ENCODE measurements at regions not wholly inside any gene's neighbourhood (a gene's known extent, or its start where the extent isn't known, plus 50 kb on each side); places are given as distances from the start of the nearest gene placed in this dataset.

DNA sequence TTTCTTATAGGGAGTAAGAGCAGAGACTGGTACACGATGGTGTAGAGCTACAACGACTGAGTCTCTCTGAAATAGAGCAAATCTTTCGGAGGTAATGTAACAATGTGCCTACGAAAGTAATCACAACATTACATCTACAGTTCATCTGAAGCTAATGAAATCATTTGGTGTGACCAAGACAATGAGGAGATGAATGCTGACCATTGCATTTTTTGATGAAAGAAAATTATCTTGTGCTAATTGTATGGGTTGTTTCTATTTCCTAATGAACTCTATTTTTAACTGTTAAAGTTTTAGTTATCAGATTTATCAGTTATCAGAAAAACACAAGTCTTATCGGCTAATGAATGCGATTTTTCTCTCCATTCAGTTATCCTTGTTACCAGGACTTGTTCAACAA is 913.4 kb downstream of the SLITRK6 start:
- DNase-seq (ENCODE audit: low read depth in 2 of 2) = no peak

DNA sequence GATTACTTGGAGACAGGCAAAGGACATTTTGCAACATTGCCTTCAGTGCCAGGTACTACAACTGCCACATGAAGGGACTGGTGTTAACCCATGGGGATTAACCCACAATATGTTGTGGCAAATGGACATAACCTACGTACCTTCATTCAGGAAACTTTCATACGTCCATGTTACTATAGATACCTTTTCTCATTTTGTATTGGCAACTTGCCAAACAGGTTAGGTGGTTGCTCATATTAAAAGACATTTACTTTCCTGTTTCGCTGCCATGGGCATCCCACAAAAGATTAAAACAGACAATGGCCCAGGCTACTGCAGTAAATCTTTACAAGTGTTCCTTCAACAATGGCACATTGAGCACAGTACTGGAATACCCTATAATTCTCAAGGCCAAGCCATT is 925.3 kb downstream of the SLITRK6 start:
- no peak for DNase-seq (ENCODE audit: low read depth in 2 of 2)

DNA sequence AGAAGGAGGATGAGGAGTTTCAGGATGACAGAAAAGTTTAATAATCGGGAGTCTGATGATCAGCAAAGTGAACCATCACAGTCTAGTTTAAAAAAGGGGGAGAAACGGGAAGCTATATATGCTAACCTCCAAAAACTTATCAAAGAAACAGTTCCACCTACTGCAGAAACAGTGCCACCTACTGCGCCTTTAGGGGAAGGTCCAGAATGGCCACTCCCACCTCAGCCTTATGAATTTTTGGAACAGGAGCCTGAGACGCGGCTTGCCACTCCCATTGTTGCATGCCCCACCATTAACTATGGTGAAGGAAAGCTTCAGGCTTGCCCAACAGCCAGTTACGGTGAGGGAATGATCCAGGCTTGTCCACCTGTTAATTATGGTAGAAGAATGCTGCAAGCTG is 929.0 kb downstream of the SLITRK6 start:
- no peak for DNase-seq (ENCODE audit: low read depth in 2 of 2)

DNA sequence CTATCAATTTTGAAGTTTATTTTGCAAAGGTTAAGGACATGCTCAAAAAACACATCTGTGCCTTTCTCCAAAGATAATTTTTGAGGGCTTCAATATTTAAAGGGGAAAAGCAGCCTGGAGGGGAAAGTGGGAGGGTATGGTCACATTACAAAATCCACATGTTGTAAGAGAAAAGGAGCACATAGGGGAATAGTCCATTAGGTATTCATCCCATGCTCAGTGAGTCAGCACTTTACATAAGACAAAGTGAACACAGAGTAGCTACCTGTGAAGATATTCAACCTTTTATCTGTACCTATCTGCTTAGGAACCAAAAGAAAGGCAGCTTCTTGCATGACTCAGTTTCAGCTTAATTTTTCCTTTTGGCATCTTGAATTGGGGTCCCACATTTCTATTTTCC is 932.0 kb downstream of the SLITRK6 start:
- no peak for DNase-seq (ENCODE audit: low read depth in 2 of 2)

DNA sequence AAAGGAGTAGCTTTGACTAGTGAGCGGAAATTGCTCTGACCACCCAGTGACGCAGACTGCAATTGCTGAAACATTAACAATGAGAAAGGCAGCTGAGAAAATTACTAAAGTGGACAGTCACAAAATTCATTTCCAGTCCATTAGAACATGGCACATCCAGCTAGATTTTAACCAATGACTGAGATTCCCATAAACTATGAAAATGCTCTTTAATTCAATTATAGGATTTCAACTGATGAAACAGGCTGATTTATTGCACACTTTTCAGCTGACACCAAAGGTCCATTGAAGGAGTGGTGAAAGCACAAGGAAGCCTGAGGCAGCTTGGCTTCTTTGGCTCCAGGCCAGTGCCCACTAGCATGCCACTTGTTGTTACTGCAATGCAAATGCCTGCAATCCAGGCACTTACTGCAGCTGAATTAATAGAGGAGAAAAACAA is 933.4 kb downstream of the SLITRK6 start:
- DNase-seq (ENCODE audit: low read depth in 2 of 2) = no peak

DNA sequence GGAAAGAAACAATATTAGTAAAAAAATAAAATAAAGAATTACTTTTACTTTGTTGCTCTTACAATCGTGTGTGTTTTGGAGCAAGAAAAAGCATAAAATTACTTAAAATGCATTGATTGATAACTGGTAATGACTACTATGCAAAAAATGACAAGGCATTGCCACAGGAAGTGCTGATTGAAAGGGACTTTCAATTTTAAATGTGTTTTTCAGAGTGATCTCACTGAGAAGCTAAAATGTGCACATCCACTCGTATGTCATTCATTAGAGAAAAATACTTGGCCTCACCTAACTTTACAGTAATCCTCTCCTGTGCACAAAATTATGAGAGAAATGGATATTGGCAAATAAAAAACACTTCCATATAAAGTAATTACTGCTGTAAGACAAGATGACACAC is 934.9 kb downstream of the SLITRK6 start:
- DNase-seq (ENCODE audit: low read depth in 2 of 2) = no peak

DNA sequence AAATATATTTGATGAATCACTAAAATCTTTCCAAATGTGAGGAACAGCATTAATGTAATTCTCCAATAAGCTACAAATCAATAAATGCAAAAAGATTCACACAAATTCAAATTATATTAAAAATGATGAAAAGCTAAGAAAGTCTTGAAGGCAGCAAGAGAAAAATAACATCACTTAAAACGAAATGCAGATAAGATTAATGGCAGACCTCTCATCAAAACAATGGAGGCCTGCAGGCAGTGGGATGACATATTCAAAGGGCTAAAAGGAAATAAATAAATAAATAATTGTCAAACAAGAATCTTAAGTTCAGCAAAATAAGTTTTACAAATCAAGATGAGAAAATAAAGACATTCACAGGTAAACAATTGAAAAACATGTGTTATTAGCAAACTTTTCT is 952.1 kb downstream of the SLITRK6 start:
- no peak for DNase-seq (ENCODE audit: low read depth in 2 of 2)

DNA sequence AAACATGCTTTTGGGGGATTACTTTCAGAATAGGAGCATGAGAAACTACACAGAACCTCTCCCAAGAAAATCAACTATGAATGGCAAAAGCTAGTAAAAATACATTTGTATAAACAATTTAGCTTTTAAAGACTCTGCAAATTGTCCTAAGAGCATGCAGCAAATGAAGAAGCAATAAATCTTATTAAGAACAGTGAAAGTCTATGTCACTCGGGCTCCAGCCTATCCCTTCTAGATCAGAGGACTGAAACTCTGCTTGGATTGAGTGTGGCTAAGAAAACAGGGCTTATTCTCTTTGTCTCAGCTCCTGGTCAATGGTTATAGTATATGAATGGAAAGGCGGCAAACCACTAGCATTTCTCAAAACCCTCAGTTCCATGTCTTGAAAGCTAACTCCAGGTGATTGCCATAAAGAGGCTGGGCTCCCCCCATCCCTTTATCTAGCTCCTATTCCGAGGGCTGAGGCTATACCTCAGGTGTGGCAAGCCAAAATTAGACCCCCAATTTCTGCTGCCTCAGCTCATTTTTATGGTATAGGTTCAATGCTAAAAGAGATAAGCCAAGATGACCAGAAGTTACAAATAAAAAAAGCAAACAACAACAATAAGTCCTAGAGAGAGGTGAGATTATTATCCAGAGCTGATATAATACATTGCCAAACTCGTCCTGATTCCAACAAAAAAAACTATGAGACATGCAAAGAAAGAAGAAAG is 953.2 kb downstream of the SLITRK6 start:
- DNase-seq (ENCODE audit: low read depth in 2 of 2) = no peak

DNA sequence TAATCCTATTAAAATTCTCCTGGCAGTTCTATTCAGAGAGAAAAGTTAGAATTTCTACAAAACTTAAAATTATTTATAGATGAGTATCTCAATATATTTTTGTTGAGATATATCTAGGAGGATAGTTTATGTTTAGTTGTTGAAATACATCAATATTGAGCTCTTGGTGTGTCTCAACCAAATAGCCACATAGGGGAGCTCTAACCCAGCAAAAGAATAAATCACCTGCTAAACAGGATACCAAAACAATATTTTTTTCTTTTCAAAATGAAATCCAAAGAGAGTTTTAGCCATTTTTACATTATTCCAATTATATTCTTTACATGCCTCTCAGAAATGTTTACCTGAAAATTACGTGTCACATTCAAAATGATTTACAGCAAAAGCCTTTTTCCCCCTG is 954.7 kb downstream of the SLITRK6 start:
- DNase-seq (ENCODE audit: low read depth in 2 of 2) = no peak

DNA sequence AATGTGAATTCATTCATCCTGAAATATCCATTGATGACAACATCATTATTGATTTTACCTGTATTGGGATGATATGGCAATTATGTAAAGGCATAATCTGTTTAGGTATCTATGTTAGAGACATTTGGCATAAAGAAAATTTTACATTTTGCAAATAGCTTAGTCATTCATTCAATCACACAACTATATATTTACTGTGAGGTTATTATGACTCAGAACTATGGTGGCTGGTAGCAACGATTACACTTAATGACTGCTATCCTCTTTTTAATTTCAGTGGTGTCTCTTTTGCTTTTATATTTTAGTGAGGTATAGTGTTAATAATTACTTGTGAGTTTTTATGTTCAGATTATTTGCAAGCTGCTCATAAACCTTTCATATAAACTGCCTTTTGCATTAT is 955.9 kb downstream of the SLITRK6 start:
- no peak for DNase-seq (ENCODE audit: low read depth in 2 of 2)

DNA sequence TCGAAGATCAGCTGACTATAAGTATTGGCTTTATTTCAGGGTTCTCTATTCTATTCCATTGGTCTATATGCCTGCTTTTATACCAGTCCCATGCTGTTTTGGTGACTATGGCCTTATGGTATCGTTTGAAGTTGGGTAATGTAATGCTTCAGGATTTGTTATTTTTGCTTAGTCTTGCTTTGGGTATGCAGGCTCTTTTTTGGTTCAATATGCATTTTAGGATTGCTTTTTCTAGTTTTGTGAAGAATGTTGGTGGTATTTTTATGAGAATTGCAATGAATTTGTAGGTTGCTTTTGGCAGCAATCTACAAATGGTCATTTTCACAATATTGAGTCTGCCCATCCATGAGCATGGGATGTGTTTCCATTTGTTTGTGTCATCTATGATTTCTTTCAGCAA is 951.9 kb upstream of the SLITRK1 start:
- no peak for DNase-seq (ENCODE audit: low read depth in 2 of 2)

DNA sequence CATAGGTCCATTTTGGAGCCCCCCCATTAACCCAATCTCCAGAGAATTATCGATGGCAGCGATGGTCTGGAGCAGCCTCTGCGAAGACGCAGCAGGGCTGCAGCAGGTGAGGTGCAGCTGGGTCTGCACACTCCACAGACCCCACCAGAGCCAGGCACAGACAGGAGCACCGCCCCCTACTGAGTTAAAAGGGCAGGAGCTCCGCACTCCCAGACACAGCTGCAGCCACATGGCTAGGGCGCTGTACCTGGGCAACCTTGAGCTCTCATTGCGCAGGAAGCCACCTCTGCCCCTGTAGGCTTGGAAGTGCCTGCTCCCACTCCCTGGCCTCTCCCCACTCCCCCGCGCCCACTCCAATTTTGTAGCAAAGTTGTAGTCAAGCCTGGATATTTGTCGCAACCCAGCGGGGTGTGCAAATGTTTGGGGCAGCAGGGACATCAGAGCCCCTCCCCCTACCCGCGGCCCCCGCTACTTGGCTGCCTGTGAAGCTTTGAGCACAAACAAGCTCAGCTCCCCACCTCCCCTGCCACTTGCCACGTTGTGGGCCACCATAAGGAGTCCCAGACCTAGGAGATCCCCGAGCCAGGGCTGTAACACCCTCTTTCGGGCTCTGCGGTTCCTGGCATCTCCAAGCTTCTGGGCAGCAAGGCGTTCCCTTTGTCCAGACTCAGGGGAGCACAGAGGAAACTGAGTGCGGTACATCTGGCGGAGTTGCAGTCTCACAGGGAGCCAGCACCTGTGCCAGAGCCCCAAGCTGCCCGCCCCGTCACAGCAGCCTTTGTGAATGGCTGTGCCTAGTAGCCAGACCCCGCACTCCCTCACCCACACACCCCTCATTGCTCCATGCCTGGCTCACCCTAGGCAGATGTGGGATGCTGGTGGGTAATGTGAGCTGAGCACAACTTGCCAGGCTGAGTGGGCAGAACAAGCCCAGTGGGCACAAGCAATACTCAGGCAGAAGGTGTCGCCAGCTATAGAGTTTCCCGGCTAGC is 949.7 kb upstream of the SLITRK1 start:
- no peak for DNase-seq (ENCODE audit: low read depth in 2 of 2)

DNA sequence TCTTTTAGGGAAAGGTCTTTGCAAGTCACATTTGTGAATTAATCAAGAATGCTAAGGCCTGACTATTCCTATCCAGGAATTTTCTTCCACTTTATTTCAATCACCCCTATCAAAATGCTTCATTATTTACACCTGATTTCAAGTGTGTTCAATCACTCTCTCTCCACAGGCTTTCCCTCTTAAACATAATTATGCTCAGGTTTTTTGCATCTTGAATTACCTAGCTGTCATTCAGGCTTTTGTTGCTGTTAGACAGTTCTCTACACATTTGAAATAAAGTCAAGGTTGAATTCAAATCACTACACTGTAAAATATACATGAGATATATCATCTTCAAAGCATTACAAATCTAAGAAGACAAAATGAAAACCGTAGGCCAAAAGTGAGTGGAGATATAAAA is 941.3 kb upstream of the SLITRK1 start:
- no peak for DNase-seq (ENCODE audit: low read depth in 2 of 2)

DNA sequence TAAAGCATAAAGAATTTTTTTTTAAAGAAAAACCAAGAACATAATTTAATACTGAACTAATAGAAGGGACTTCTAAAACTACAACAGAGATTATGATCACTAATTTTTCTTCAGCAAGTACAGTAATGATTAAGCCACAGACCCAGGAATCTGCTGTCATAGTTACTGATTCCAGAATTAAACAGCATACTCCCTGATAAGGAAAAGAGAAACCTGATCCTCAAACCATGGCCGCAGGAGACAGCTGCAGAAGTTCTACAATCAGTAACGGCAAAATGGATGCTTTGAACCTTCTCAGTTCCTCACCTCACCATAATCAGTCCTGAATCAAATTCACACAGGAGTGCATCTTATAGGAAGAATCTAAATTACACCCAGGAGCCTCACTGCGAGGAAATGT is 939.0 kb upstream of the SLITRK1 start:
- no peak for DNase-seq (ENCODE audit: low read depth in 2 of 2)

DNA sequence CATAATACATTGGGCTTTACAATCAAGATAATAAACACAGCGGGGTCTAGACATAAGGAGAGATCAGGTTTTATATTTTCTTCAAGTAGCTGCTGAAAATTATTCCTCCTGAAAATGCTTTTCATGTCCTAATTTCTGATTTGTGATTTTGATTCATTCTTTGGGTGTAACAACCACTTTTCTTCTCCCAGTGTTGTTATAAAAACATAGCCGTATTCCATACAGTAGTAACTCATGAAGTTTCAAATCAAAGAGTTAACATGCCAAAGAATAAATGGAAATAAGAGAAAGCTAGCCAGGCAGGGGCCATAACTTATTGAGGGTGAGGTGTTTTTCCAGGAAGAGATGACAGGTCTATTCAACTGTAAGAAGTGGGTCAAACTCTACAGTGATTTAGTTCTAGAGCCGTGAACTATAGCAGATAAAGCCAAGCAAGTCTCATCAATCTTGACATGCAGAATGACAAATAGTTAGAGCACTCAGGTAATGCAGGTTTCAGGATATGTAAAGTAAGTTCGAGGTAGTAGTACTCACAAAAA is 934.4 kb upstream of the SLITRK1 start:
- DNase-seq (ENCODE audit: low read depth in 2 of 2) = no peak

DNA sequence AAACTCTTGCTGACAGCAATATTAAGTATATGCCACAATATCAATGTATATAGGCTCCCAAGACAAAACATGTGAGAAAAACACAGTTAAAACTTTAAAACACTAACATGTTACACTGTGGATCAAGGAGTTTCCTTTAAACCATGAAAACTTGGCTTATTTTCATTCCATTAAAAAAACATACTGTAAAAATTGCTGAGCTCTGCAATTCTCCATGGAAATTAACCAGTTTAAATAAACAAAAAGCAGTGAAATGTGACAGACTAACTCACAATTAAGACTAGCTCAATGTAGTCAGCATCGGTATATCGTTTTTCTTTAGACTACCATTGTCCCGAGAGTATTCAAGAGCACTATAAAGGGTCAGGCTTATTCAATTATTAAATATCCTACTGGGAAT is 930.5 kb upstream of the SLITRK1 start:
- DNase-seq (ENCODE audit: low read depth in 2 of 2) = no peak

DNA sequence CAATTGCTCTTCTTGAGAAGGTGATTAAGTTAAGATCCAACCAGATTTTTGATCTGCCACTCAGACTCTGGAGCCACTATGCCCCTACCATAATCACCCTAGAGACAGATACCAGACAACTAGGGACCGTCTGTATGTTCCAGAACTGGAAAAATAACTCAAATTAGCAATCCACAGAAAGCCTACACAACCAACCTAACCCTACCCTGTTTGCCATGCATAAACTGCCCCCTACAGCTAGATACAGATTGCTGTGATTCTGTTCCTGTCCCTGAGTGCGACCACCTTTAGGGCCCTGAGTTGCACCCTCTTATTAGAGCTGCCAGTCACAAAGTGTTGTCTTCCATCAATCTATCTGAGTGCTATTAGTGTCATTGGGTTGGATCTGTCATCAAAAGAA is 929.8 kb upstream of the SLITRK1 start:
- no peak for DNase-seq (ENCODE audit: low read depth in 2 of 2)

DNA sequence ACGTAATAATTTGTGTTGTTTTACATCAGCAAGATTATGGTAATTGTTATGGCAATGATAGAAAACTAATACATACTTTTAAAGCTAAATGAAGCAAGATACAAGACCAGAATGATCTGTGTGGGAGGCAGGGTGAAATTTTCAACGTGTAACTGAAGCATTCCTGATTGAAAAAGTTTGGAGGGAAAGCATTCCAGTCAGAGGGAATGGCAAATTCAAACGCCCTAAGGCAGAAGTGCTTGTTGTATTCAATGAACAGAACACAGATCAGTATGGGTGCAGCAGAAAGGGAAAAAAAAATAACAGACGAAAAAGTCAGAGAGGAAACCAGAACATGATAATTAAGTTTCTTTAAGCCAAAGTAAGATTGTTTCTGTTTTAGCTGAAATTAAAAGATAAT is 928.5 kb upstream of the SLITRK1 start:
- no peak for DNase-seq (ENCODE audit: low read depth in 2 of 2)

DNA sequence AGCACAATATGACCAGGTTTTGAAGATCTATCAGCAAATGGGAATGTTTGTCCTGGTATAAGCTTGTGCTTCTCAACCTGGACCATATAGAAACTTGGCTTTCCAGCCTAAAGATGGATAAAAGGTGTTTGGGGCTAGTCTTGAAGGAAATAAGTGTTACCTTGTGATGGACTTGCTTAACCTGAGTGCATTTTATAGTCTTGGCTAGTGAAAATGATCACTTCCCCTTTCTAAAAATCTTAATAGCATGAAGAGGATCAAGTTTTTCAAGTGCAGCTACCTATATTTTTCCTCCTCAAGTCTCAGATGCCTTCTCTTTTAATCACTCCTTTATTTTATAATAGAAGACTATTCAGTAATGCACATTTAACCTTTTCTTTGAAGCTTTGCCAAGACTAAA is 919.8 kb upstream of the SLITRK1 start:
- no peak for DNase-seq (ENCODE audit: low read depth in 2 of 2)

DNA sequence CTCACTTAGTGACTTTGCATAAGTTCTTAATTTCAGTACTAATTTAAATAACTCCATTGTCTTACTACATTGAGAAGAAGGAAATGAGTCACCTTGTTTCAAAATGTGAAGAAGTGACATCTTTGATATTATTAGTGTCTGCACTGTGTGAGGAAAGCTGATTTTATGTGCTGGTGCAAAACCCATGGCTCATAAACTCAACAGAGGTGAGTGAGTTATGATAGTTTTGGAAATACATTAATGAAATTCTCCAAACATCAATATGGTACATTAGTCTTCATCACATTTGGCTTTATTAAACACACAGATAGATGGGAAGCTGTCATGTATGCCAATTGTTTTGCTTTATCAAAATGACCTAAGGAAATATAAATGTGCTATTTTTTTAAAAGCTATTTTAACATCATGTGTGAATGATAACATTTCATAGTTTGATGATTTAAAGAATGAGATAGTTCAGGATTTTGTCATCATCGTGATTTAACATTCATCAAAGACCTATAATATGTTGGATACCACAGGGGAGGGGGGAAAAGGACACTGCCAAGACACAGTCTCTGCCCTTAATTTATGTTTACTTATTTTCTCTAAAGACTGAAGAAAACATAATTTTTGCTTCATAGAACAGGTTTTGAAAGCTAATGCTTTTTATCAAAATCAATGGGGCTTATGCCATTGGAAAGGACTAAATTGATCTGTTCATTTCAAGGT is 902.3 kb upstream of the SLITRK1 start:
- no peak for DNase-seq (ENCODE audit: low read depth in 2 of 2)

DNA sequence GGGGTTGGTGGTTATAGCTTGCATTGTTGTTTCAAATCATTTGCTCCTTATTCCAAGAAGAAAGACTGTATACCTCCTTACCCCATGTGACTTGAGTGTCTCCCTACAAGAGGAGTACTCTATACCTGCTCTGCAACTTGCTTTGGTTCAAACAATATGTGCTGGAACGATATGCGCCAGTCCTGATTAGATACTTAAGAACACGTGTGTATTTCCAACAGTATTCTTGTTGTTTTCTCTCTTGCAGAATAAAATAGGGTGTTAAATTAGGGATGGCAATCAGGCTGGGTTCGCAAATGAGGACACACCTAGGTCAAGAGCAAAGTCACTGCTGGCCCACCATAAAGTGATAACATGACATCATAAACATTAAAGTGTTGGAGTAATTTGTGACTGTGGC is 895.0 kb upstream of the SLITRK1 start:
- no peak for DNase-seq (ENCODE audit: low read depth in 2 of 2)

DNA sequence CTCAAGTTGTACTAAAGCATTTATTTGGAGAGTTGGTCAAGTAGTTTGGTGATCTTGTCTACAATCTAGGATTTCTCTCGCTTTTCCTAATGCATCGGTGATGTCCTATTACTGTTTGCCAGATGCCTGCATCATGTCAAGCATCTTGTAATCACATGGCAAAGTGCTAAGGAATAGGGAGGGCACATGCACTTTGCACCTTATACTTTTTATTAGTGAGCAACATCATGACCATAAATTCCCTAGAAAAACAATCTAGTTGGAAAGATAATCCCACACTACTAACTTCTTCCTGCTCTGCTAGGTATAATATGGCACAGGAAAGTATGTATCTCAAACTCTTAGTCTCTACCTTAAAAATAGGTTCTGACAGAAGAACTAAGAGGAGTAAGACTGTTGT is 894.3 kb upstream of the SLITRK1 start:
- no peak for DNase-seq (ENCODE audit: low read depth in 2 of 2)
